ENCODE measurements at regions not wholly inside any gene's neighbourhood (a gene's known extent, or its start where the extent isn't known, plus 50 kb on each side); places are given as distances from the start of the nearest gene placed in this dataset.
A peak's percentile ranks its signal among the peaks of the same experiment; 100 is the strongest.

DNA sequence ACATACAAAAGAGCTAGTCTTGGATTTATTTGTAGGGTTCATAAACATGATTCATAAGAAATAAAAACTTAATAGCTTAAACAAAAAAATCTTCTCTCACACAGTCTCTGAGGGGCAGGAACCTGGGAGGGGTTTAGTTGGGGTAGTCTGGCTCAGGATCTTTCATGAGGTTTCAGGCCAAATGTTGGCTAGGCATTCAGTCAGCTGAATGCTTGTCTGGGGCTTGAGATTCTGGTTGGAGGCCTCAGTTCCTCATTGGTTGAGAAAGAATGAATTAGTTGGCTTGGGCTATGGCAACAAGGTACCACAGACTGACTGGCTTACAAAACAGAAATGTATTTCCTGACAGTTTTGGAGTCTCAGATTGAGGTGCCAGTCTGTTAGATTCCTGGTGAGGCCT, 74.3 kb downstream of the ANKRD7 start:
- no peak overlapping the region for H3K4me3 ChIP-seq
- H3K27me3 ChIP-seq: no peaks in the 10 kb centered on the region
- TF ChIP-seq, protein P1, sequence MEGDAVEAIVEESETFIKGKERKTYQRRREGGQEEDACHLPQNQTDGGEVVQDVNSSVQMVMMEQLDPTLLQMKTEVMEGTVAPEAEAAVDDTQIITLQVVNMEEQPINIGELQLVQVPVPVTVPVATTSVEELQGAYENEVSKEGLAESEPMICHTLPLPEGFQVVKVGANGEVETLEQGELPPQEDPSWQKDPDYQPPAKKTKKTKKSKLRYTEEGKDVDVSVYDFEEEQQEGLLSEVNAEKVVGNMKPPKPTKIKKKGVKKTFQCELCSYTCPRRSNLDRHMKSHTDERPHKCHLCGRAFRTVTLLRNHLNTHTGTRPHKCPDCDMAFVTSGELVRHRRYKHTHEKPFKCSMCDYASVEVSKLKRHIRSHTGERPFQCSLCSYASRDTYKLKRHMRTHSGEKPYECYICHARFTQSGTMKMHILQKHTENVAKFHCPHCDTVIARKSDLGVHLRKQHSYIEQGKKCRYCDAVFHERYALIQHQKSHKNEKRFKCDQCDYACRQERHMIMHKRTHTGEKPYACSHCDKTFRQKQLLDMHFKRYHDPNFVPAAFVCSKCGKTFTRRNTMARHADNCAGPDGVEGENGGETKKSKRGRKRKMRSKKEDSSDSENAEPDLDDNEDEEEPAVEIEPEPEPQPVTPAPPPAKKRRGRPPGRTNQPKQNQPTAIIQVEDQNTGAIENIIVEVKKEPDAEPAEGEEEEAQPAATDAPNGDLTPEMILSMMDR (IDR thresholded peaks at IDR 0.05): no peak
- intact Hi-C loops (cut with DNase I): no loop called here
- no peak overlapping the region for H3K27ac ChIP-seq
- ATAC-seq (no peak), DNase-seq (no peak)
- no peaks in the 10 kb centered on the region for H3K36me3 ChIP-seq
- H3K4me1 ChIP-seq: no peaks in the 10 kb centered on the region
- H3K9me3 ChIP-seq: no peaks in the 10 kb centered on the region

DNA sequence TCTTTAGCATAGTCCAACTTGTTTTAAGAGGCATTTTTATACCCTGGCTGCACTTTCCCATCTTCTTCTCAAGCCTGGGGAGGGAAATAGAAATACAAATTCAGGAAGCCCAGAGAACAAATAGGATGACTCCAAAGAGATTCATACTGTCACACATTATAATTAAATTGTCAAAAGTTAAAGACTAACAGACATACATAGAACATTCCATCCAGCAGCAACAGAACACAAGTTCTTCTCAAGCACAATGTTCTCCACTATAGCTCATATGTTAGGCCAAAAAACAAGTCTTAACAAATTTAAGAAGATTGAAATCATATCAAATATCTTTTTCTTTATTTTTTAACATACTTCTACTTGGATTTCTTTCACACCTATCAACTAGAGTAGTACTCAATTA, 75.7 kb downstream of the ANKRD7 start:
- DNase-seq: no peak
- Histone ChIP-seq H3K4me3 (no peak overlapping the region), H3K27me3 (no peaks in the 10 kb centered on the region), H3K9me3 (no peaks in the 10 kb centered on the region), H3K36me3 (no peaks in the 10 kb centered on the region), H3K27ac (no peak overlapping the region), H3K4me1 (no peaks in the 10 kb centered on the region)
- intact Hi-C loops (cut with DNase I): no loop called here
- no peak for ATAC-seq
- TF ChIP-seq, protein P1 (IDR thresholded peaks at IDR 0.05): no peak

DNA sequence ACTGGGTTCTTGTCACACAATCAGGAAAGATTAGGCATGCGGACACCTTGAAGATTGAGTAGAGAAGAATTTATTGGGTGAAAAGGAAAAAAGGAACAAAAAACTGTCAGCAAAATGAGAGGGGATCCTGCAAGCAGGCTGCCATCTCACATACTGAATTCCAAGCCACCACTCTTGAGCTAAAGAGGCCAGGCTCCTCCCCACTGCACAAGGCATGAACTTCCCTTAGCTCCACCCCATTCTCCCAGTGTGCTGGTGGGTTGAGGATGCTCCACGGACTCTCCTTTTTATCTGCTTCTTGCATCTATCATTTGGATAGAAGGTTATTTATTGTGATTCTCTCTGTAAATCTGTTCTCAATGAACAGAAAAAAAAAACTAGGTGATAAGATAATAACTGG, 79.6 kb downstream of the ANKRD7 start:
- Histone ChIP-seq H3K27me3 (no peaks in the 10 kb centered on the region), H3K27ac (no peak overlapping the region), H3K9me3 (no peaks in the 10 kb centered on the region), H3K36me3 (no peaks in the 10 kb centered on the region), H3K4me1 (no peaks in the 10 kb centered on the region), H3K4me3 (no peak overlapping the region)
- ATAC-seq (no peak), DNase-seq (no peak)
- intact Hi-C loops (cut with DNase I): no loop called here
- TF ChIP-seq, protein P1 (IDR thresholded peaks at IDR 0.05): no peak

DNA sequence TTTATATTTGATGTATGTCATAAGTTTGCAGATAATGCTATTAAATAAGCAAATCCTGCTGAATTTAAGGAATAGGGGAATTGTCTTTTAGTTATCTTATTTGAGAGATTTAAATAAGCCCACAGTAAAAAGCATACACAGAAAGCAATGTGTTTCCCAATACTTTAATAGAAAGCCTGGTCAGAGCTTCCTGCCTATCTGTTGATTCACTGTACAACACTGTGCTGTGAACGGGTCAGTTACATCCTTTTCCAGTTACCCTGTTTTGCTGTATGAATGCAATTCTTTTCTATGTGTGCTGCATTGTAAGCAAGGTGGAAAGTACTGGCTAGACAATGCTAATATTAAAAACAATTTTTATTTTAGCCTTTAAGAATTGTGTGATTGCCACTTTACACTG, 81.2 kb downstream of the ANKRD7 start:
- Histone ChIP-seq H3K36me3 (no peaks in the 10 kb centered on the region), H3K4me1 (no peaks in the 10 kb centered on the region), H3K27me3 (no peaks in the 10 kb centered on the region), H3K4me3 (no peak overlapping the region), H3K27ac (no peak overlapping the region), H3K9me3 (no peaks in the 10 kb centered on the region)
- intact Hi-C loops (cut with DNase I): no loop called here
- TF ChIP-seq, protein P1 (IDR thresholded peaks at IDR 0.05): no peak
- ATAC-seq: no peak
- DNase-seq: no peak

DNA sequence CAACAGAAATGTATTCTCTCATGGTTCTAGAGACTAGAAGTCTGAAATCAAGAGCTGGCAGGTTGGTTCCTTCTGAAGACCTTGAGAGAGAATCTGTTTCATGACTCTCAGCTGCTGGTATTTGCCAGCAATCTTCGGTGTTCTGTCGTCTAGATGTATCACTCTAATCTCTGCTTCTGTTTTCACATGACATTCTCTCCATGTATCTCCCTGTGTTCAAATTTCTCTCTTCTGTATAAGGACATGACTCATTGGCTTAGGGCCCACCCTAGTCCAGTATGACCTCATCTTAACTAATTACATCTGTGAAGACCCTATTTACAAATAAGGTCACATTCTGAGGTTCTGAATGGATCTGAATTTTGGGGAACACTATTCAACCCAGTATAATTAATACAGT, 82.3 kb downstream of the ANKRD7 start:
- Histone ChIP-seq H3K4me1 (no peaks in the 10 kb centered on the region), H3K27ac (no peak overlapping the region), H3K4me3 (no peak overlapping the region), H3K36me3 (no peaks in the 10 kb centered on the region), H3K27me3 (no peaks in the 10 kb centered on the region), H3K9me3 (no peaks in the 10 kb centered on the region)
- ATAC-seq: no peak
- intact Hi-C loops (cut with DNase I): no loop called here
- no peak for DNase-seq
- TF ChIP-seq, protein P1 (IDR thresholded peaks at IDR 0.05): no peak

DNA sequence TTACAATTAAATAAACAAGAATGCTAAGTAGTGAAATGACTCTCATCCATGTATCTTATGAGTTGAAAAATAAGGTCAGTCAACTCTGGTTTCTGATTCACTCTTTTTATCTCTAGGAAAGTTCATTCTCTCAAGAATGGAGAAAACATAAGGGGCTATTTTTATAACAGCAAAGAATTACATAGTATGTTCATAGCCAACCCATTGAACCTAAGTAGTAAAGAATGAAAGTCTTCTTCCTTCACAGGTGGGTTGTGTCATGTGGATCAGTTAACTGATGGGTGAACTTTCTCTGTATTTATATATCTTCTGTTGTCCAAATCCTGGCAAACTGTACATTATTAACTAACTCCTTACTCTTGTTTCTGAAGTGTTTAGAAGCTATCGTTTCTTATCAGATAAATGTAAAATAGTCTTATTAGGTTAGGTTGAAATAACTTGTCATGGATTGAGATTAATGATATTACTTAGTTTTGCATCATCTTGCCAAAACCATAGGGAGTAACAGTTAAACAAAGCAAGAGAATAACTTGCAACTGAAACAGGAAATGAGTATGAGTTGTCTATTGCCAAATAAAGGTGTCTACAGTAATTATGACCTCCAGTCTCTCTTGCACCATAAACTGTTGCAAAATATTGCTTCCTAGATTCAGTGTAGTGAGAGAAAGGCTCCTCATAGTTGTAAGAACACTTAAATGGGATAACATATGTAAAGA, 86.8 kb downstream of the ANKRD7 start:
- intact Hi-C loops (cut with DNase I): no loop called here

More for the DNA sequence above, 86.8 kb downstream of the ANKRD7 start:
- DNase-seq: no peak
- no peaks in the 10 kb centered on the region for H3K27me3 ChIP-seq
- H3K9me3 ChIP-seq: no peaks in the 10 kb centered on the region
- ATAC-seq: peak; percentile 30
- no peak overlapping the region for H3K27ac ChIP-seq
- H3K4me1 ChIP-seq: no peaks in the 10 kb centered on the region
- TF ChIP-seq, protein P1 (IDR thresholded peaks at IDR 0.05): no peak
- H3K4me3 ChIP-seq: no peak overlapping the region
- H3K36me3 ChIP-seq: no peaks in the 10 kb centered on the region
